ENCODE measurements at regions not wholly inside any gene's neighbourhood (a gene's known extent, or its start where the extent isn't known, plus 50 kb on each side); places are given as distances from the start of the nearest gene placed in this dataset.
"Not testable (repeated sequence)": the region's sequence is repeated elsewhere in the genome, so short reads cannot be mapped to it uniquely, and the experiment has no call there.

DNA sequence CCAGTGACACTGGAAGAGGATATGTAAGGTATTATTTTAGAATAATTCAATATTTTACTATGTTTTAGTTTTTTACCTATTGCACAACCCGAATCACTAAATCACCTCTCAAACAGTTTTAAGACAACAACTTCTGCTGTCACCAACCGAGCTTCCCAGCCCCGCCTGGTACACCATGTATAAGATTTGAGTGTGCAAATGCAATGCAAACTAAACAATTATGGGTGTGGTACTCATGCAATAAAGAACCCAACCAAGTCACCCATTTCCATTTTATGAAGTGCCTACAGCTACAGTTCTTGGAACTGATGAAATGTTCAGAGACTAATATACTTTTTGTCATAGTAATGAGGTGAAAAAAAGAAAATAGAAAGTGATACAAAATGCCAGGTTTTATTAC lies 256.2 kb downstream of the TAFA4 start:
- H3K4me3 ChIP-seq (ENCODE audit: low read depth in 1 of 2, low read length in 2 of 2): no peak overlapping the region

DNA sequence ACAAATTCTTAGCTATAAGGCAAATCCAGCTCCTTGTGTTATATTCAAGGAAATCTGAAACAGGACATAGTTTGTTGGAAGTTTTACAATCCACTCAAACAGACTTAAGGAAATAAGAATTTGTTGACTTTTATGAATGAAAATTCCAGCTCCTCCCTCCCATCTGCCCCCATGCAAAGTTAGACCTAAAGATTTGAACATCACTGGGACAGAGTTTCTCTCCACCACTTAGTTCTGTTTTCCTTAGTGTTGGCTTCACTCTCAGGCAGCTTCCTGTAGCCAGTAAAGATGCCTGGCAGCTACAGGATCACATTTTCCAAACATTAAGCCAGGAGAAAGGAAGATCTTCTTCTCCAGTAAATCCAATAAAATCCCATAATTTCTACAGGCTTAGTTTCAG lies 265.0 kb downstream of the TAFA4 start:
- H3K36me3 ChIP-seq (ENCODE audit: insufficient read depth, low read length): no peaks in the 10 kb centered on the region
- H3K27ac ChIP-seq (ENCODE audit: low read depth, low read length): no peak overlapping the region
- H3K27me3 ChIP-seq (ENCODE audit: control insufficient read depth in 1 of 2, insufficient read depth in 2 of 2, low read length in 2 of 2): no peaks in the 10 kb centered on the region
- no peaks in the 10 kb centered on the region for H3K9me3 ChIP-seq (ENCODE audit: low read length)
- H3K4me1 ChIP-seq (ENCODE audit: insufficient read depth, low read length): peaks cover 42% of the 10 kb centered on the region
- H3K4me3 ChIP-seq (ENCODE audit: low read depth in 1 of 2, low read length in 2 of 2): no peak overlapping the region
- no peak overlapping the region for H3K9ac ChIP-seq (ENCODE audit: low read length)

More for the DNA sequence above, 256.2 kb downstream of the TAFA4 start:
- Histone ChIP-seq H3K4me1 (ENCODE audit: insufficient read depth, low read length) (no peaks in the 10 kb centered on the region), H3K27me3 (ENCODE audit: control insufficient read depth in 1 of 2, insufficient read depth in 2 of 2, low read length in 2 of 2) (no peaks in the 10 kb centered on the region), H3K9ac (ENCODE audit: low read length) (no peak overlapping the region), H3K9me3 (ENCODE audit: low read length) (no peaks in the 10 kb centered on the region), H3K36me3 (ENCODE audit: insufficient read depth, low read length) (no peaks in the 10 kb centered on the region), H3K27ac (ENCODE audit: low read depth, low read length) (no peak overlapping the region)

DNA sequence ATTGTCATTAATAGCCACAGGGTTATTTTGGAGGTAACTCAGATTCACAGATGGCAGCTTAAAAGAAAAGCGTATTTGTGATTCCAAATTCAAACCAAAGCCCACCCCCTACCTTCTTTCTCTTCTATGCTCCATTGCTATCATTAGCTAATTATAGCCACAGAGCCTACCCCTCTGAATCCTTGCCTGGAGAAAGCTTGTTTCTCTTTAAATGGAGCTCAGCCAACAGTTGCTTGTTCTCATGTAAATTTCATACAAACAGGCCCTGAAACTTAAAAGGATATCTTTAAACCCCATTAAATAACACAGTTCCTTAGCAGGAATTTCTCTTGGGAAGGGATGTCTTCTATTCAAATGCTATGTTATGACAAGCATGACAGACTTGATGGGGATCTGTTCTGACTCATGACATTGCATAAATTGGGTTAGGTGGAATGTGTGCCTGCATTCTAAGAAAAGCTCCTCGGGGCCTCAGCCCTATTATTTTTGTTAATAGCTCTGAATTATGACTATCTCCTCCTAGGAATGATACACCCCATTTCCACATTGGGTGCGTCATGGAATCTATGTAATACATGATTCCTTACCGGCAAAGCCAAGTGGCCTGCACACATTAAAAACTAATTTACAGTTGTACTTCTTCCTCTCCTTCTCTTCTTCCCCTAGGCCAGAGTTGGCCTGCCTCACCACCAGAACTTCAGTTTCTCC lies 265.8 kb downstream of the TAFA4 start:
- Histone ChIP-seq H3K36me3 (ENCODE audit: insufficient read depth, low read length) (no peaks in the 10 kb centered on the region), H3K27me3 (ENCODE audit: control insufficient read depth in 1 of 2, insufficient read depth in 2 of 2, low read length in 2 of 2) (no peaks in the 10 kb centered on the region), H3K9ac (ENCODE audit: low read length) (no peak overlapping the region), H3K4me3 (ENCODE audit: low read depth in 1 of 2, low read length in 2 of 2) (no peak overlapping the region), H3K9me3 (ENCODE audit: low read length) (no peaks in the 10 kb centered on the region), H3K27ac (ENCODE audit: low read depth, low read length) (peak overlapping the region; percentile 35), H3K4me1 (ENCODE audit: insufficient read depth, low read length) (peaks cover 49% of the 10 kb centered on the region)

GRCh38 chr3:68664276-68664675 lies 268.1 kb downstream of the TAFA4 start:
- no peaks in the 10 kb centered on the region for H3K27me3 ChIP-seq (ENCODE audit: control insufficient read depth in 1 of 2, insufficient read depth in 2 of 2, low read length in 2 of 2)
- no peaks in the 10 kb centered on the region for H3K36me3 ChIP-seq (ENCODE audit: insufficient read depth, low read length)
- H3K27ac ChIP-seq (ENCODE audit: low read depth, low read length): no peak overlapping the region
- no peaks in the 10 kb centered on the region for H3K9me3 ChIP-seq (ENCODE audit: low read length)
- peaks cover 50% of the 10 kb centered on the region for H3K4me1 ChIP-seq (ENCODE audit: insufficient read depth, low read length)
- no peak overlapping the region for H3K9ac ChIP-seq (ENCODE audit: low read length)
- H3K4me3 ChIP-seq (ENCODE audit: low read depth in 1 of 2, low read length in 2 of 2): no peak overlapping the region

GRCh38 chr3:68662176-68662575 lies 270.2 kb downstream of the TAFA4 start:
- Histone ChIP-seq H3K4me3 (ENCODE audit: low read depth in 1 of 2, low read length in 2 of 2) (no peak overlapping the region), H3K27me3 (ENCODE audit: control insufficient read depth in 1 of 2, insufficient read depth in 2 of 2, low read length in 2 of 2) (no peaks in the 10 kb centered on the region), H3K9ac (ENCODE audit: low read length) (no peak overlapping the region), H3K9me3 (ENCODE audit: low read length) (no peaks in the 10 kb centered on the region), H3K36me3 (ENCODE audit: insufficient read depth, low read length) (no peaks in the 10 kb centered on the region), H3K27ac (ENCODE audit: low read depth, low read length) (no peak overlapping the region), H3K4me1 (ENCODE audit: insufficient read depth, low read length) (peaks cover 43% of the 10 kb centered on the region)

DNA sequence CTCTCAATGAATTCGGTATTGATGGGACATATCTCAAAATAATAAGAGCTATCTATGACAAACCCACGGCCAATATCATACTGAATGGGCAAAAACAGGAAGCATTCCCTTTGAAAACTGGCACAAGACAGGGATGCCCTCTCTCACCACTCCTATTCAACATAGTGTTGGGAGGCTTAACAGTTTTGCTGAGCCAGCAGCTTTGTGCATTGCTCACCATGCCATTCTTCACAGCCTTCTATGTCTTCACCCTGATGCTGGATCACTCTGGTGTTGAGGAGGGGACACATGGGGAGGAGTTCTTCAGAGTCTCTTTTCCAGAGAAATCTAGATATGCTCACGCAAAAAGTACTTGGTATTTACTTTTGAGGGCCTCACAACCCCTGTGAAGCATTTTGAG lies 281.7 kb downstream of the TAFA4 start:
- not testable (repeated sequence) for H3K4me3 ChIP-seq (ENCODE audit: low read depth in 1 of 2, low read length in 2 of 2); H3K36me3 ChIP-seq (ENCODE audit: insufficient read depth, low read length); H3K27ac ChIP-seq (ENCODE audit: low read depth, low read length); H3K4me1 ChIP-seq (ENCODE audit: insufficient read depth, low read length); H3K27me3 ChIP-seq (ENCODE audit: control insufficient read depth in 1 of 2, insufficient read depth in 2 of 2, low read length in 2 of 2); H3K9me3 ChIP-seq (ENCODE audit: low read length); H3K9ac ChIP-seq (ENCODE audit: low read length)

DNA sequence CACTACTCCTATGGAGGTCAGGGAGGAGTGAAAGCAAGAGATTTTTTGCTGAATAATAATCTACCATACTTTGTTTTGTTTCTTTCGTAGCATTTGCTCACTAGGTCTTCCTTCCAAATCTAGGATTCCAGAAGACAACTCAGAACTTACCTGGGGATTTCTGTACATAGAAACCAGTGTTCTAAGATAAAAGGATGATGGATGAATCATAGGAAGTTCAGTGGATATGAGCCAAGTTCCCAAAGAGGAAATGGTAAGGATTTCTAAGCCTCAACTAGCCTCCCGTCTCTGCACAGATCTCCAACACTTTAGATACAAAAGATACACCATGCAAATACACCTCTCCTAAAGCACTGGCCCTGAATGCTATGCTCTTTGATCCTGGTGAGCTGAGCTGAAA lies 283.9 kb downstream of the TAFA4 start:
- Histone ChIP-seq H3K36me3 (ENCODE audit: insufficient read depth, low read length) (no peaks in the 10 kb centered on the region), H3K9me3 (ENCODE audit: low read length) (no peaks in the 10 kb centered on the region), H3K27ac (ENCODE audit: low read depth, low read length) (no peak overlapping the region), H3K27me3 (ENCODE audit: control insufficient read depth in 1 of 2, insufficient read depth in 2 of 2, low read length in 2 of 2) (no peaks in the 10 kb centered on the region), H3K4me1 (ENCODE audit: insufficient read depth, low read length) (no peaks in the 10 kb centered on the region), H3K9ac (ENCODE audit: low read length) (no peak overlapping the region), H3K4me3 (ENCODE audit: low read depth in 1 of 2, low read length in 2 of 2) (no peak overlapping the region)

GRCh38 chr3:68631850-68632545 lies 300.3 kb downstream of the TAFA4 start:
- Histone ChIP-seq H3K36me3 (ENCODE audit: insufficient read depth, low read length) (no peaks in the 10 kb centered on the region), H3K27me3 (ENCODE audit: control insufficient read depth in 1 of 2, insufficient read depth in 2 of 2, low read length in 2 of 2) (no peaks in the 10 kb centered on the region), H3K9ac (ENCODE audit: low read length) (no peak overlapping the region), H3K27ac (ENCODE audit: low read depth, low read length) (no peak overlapping the region), H3K9me3 (ENCODE audit: low read length) (no peaks in the 10 kb centered on the region), H3K4me1 (ENCODE audit: insufficient read depth, low read length) (no peaks in the 10 kb centered on the region), H3K4me3 (ENCODE audit: low read depth in 1 of 2, low read length in 2 of 2) (no peak overlapping the region)

- Histone ChIP-seq H3K4me3 (ENCODE audit: low read depth in 1 of 2, low read length in 2 of 2) (no peak overlapping the region), H3K27ac (ENCODE audit: low read depth, low read length) (no peak overlapping the region), H3K9me3 (ENCODE audit: low read length) (no peaks in the 10 kb centered on the region)
These were observed 312.1 kb downstream of the TAFA4 start for GRCh38 chr3:68620211-68620610.

DNA sequence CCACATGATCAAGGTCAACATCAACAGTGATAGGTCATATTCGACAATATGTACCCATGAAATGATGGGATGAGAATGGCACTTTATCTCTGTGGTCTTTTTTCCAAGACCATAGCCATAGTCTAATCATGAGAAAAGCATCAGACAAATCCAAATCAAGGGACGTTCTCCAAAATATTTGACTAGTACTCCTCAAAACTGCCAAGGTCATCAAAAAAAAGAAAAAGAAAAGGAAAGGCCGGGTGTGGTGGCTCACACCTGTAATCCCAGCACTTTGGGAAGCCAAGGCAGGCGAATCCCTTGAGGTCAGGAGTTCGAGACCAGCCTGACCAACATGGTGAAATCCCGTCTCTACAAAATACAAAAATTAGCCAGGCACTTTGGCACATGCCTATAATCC lies 318.3 kb downstream of the TAFA4 start:
- no peaks in the 10 kb centered on the region for H3K36me3 ChIP-seq (ENCODE audit: insufficient read depth, low read length)
- no peak overlapping the region for H3K4me3 ChIP-seq (ENCODE audit: low read depth in 1 of 2, low read length in 2 of 2)
- H3K27ac ChIP-seq (ENCODE audit: low read depth, low read length): no peak overlapping the region
- no peaks in the 10 kb centered on the region for H3K4me1 ChIP-seq (ENCODE audit: insufficient read depth, low read length)
- no peak overlapping the region for H3K9ac ChIP-seq (ENCODE audit: low read length)
- H3K9me3 ChIP-seq (ENCODE audit: low read length): no peaks in the 10 kb centered on the region
- H3K27me3 ChIP-seq (ENCODE audit: control insufficient read depth in 1 of 2, insufficient read depth in 2 of 2, low read length in 2 of 2): no peaks in the 10 kb centered on the region

More at GRCh38 chr3:68620211-68620610, 312.1 kb downstream of the TAFA4 start:
- no peaks in the 10 kb centered on the region for H3K27me3 ChIP-seq (ENCODE audit: control insufficient read depth in 1 of 2, insufficient read depth in 2 of 2, low read length in 2 of 2)
- no peaks in the 10 kb centered on the region for H3K36me3 ChIP-seq (ENCODE audit: insufficient read depth, low read length)
- H3K9ac ChIP-seq (ENCODE audit: low read length): no peak overlapping the region
- no peaks in the 10 kb centered on the region for H3K4me1 ChIP-seq (ENCODE audit: insufficient read depth, low read length)

- Histone ChIP-seq H3K4me1 (ENCODE audit: insufficient read depth, low read length) (no peaks in the 10 kb centered on the region), H3K36me3 (ENCODE audit: insufficient read depth, low read length) (no peaks in the 10 kb centered on the region), H3K4me3 (ENCODE audit: low read depth in 1 of 2, low read length in 2 of 2) (no peak overlapping the region), H3K9ac (ENCODE audit: low read length) (no peak overlapping the region), H3K27ac (ENCODE audit: low read depth, low read length) (no peak overlapping the region), H3K27me3 (ENCODE audit: control insufficient read depth in 1 of 2, insufficient read depth in 2 of 2, low read length in 2 of 2) (no peaks in the 10 kb centered on the region), H3K9me3 (ENCODE audit: low read length) (no peaks in the 10 kb centered on the region)
These were observed 361.0 kb downstream of the TAFA4 start for GRCh38 chr3:68571321-68571720.

GRCh38 chr3:68560728-68561127 lies 371.6 kb downstream of the TAFA4 start:
- Histone ChIP-seq H3K4me1 (ENCODE audit: insufficient read depth, low read length) (no peaks in the 10 kb centered on the region), H3K27ac (ENCODE audit: low read depth, low read length) (no peak overlapping the region), H3K9me3 (ENCODE audit: low read length) (no peaks in the 10 kb centered on the region), H3K27me3 (ENCODE audit: control insufficient read depth in 1 of 2, insufficient read depth in 2 of 2, low read length in 2 of 2) (no peaks in the 10 kb centered on the region), H3K9ac (ENCODE audit: low read length) (no peak overlapping the region), H3K4me3 (ENCODE audit: low read depth in 1 of 2, low read length in 2 of 2) (no peak overlapping the region), H3K36me3 (ENCODE audit: insufficient read depth, low read length) (no peaks in the 10 kb centered on the region)
